MM.1S (cell line): ENCODE measurements at regions not wholly inside any gene's neighbourhood (a gene's known extent, or its start where the extent isn't known, plus 50 kb on each side); places are given as distances from the start of the nearest gene placed in this dataset.

Experiments used
- DNase-seq: peaks from one replicate; pipeline ENCODE4 v3.0.0-alpha.2; 2015
- H2AFZ ChIP-seq: fragments of 300-600 bp; sonication (generic); 2 replicates; pipeline ENCODE4 v1.6.0; 2016; ENCODE audit warnings: antibody characterized with exemption, low read length
- H3F3A ChIP-seq: fragments of 300-600 bp; sonication (generic); 2 replicates; pipeline ENCODE4 v1.6.1; 2016; ENCODE audit warnings: mild to moderate bottlenecking, antibody characterized with exemption, low read length, moderate library complexity, mixed read lengths; ENCODE audit not compliant: insufficient read depth
- H3K27ac ChIP-seq: fragments of 300-600 bp; sonication (generic); 2 replicates; pipeline ENCODE4 v1.5.1; 2016; ENCODE audit warnings: mild to moderate bottlenecking, low read length
- H3K27me3 ChIP-seq: fragments of 300-600 bp; sonication (generic); replicated peaks from 2 replicates; pipeline ENCODE4 v1.6.0; 2016; ENCODE audit warnings: low read length; ENCODE audit not compliant: insufficient read depth
- H3K36me3 ChIP-seq: fragments of 300-600 bp; sonication (generic); replicated peaks from 2 replicates; pipeline ENCODE4 v1.6.1; 2016; ENCODE audit warnings: mild to moderate bottlenecking, low read length, mixed read lengths; ENCODE audit not compliant: insufficient read depth
- H3K4me1 ChIP-seq: fragments of 300-600 bp; sonication (generic); 2 replicates; pipeline ENCODE4 v1.6.1; 2016; ENCODE audit warnings: low read length, mixed read lengths
- H3K4me2 ChIP-seq: fragments of 300-600 bp; sonication (generic); 2 replicates; pipeline ENCODE4 v1.6.0; 2016; ENCODE audit warnings: low read depth, low read length
- H3K4me3 ChIP-seq: fragments of 300-600 bp; sonication (generic); 2 replicates; pipeline ENCODE4 v1.5.1; 2016; ENCODE audit warnings: low read length, mixed read lengths
- H3K79me2 ChIP-seq: fragments of 300-600 bp; sonication (generic); 2 replicates; pipeline ENCODE4 v1.6.1; 2016; ENCODE audit warnings: mixed run types, low read length, mixed read lengths
- H3K9ac ChIP-seq: fragments of 300-600 bp; sonication (generic); 2 replicates; pipeline ENCODE4 v1.6.1; 2016; ENCODE audit warnings: low read length, mixed read lengths
- H3K9me2 ChIP-seq: fragments of 300-600 bp; sonication (generic); replicated peaks from 2 replicates; pipeline ENCODE4 v1.6.1; 2016; ENCODE audit warnings: mild to moderate bottlenecking, low read length, mixed read lengths; ENCODE audit not compliant: insufficient read depth
- H3K9me3 ChIP-seq: fragments of 300-600 bp; sonication (generic); replicated peaks from 2 replicates; pipeline ENCODE4 v1.6.1; 2016; ENCODE audit warnings: mild to moderate bottlenecking, low read length, mixed read lengths; ENCODE audit not compliant: insufficient read depth
- H4K20me1 ChIP-seq: fragments of 300-600 bp; sonication (generic); 2 replicates; pipeline ENCODE4 v1.6.1; 2016; ENCODE audit warnings: mild to moderate bottlenecking, low read length, moderate library complexity, mixed read lengths; ENCODE audit not compliant: insufficient read depth
- CTCF ChIP-seq: fragments of 300-600 bp; sonication (generic); IDR thresholded peaks from 2 replicates; pipeline ENCODE4 v1.5.1; 2016; ENCODE audit warnings: antibody characterized with exemption, low read length, mixed read lengths
- EZH2 ChIP-seq: fragments of 300-600 bp; sonication (generic); optimal IDR thresholded peaks from 2 replicates; pipeline ENCODE3; 2017; ENCODE audit warnings: low read depth, mild to moderate bottlenecking, antibody characterized with exemption, low read length, mixed read lengths
- EZH2phosphoT487 ChIP-seq: fragments of 300-600 bp; sonication (generic); IDR thresholded peaks from 2 replicates; pipeline ENCODE4 v1.6.1; 2018; ENCODE audit warnings: antibody characterized with exemption, low read length

- Histone ChIP-seq H2AFZ (no peak overlapping the region), H3K4me3 (no peak overlapping the region), H3K27me3 (no peaks in the 10 kb centered on the region), H3K9ac (no peak overlapping the region), H3K79me2 (no peaks in the 10 kb centered on the region), H3K9me2 (no peaks in the 10 kb centered on the region), H4K20me1 (no peaks in the 10 kb centered on the region), H3K4me1 (no peaks in the 10 kb centered on the region), H3F3A (no peaks in the 10 kb centered on the region), H3K9me3 (no peaks in the 10 kb centered on the region), H3K4me2 (no peak overlapping the region), H3K36me3 (no peaks in the 10 kb centered on the region), H3K27ac (no peak overlapping the region)
- DNase-seq, result no peak
- TF ChIP-seq EZH2phosphoT487 (no peak), CTCF (no peak), EZH2 (no peak)
Observed at GRCh38 chr4:59369229-59369628, 1830.9 kb upstream of the ADGRL3 start.

GRCh38 chr4:59374416-59374815 is 1825.7 kb upstream of the ADGRL3 start:
- Histone ChIP-seq H3K36me3 (no peaks in the 10 kb centered on the region), H3K9me3 (no peaks in the 10 kb centered on the region), H3F3A (no peaks in the 10 kb centered on the region), H3K4me3 (no peak overlapping the region), H4K20me1 (no peaks in the 10 kb centered on the region), H3K27me3 (no peaks in the 10 kb centered on the region), H3K9me2 (no peaks in the 10 kb centered on the region), H3K9ac (no peak overlapping the region), H3K79me2 (no peaks in the 10 kb centered on the region), H2AFZ (no peak overlapping the region), H3K4me1 (no peaks in the 10 kb centered on the region), H3K27ac (no peak overlapping the region), H3K4me2 (no peak overlapping the region)
- TF ChIP-seq EZH2phosphoT487, result no peak
- no peak for TF ChIP-seq EZH2
- TF ChIP-seq CTCF, result no peak
- DNase-seq, result no peak

- Histone ChIP-seq H2AFZ (no peak overlapping the region), H3K27ac (no peak overlapping the region), H3K4me2 (no peak overlapping the region), H3K79me2 (no peaks in the 10 kb centered on the region), H3F3A (no peaks in the 10 kb centered on the region), H4K20me1 (no peaks in the 10 kb centered on the region), H3K27me3 (no peaks in the 10 kb centered on the region), H3K4me1 (no peaks in the 10 kb centered on the region), H3K36me3 (no peaks in the 10 kb centered on the region), H3K9ac (no peak overlapping the region), H3K9me3 (no peaks in the 10 kb centered on the region), H3K9me2 (no peaks in the 10 kb centered on the region), H3K4me3 (no peak overlapping the region)
- DNase-seq, result no peak
- TF ChIP-seq EZH2phosphoT487 (no peak), EZH2 (no peak), CTCF (no peak)
Observed at GRCh38 chr4:59380841-59381366, 1819.2 kb upstream of the ADGRL3 start.
